Kidney epithelial cell (primary cell): ENCODE measurements at regions not wholly inside any gene's neighbourhood (a gene's known extent, or its start where the extent isn't known, plus 50 kb on each side); places are given as distances from the start of the nearest gene placed in this dataset.

Experiments used
- DNase-seq: peaks from one replicate; pipeline ENCODE4 v3.0.0-alpha.2; 2010; ENCODE audit warnings: low read depth
- H3K27me3 ChIP-seq: 2 replicates; pipeline ENCODE4 v1.6.0; 2011; ENCODE audit warnings: low read length; ENCODE audit not compliant: control insufficient read depth, insufficient read depth
- H3K36me3 ChIP-seq: 2 replicates; pipeline ENCODE4 v1.5.1; 2011; ENCODE audit warnings: low read length; ENCODE audit not compliant: control insufficient read depth, insufficient read depth
- H3K4me3 ChIP-seq: 2 replicates; pipeline ENCODE4 v1.5.1; 2011; ENCODE audit warnings: low read depth, mild to moderate bottlenecking, control low read depth, low read length
- CTCF ChIP-seq: IDR thresholded peaks from 2 replicates; pipeline ENCODE4 v1.5.1; 2011; ENCODE audit warnings: mild to moderate bottlenecking, moderate library complexity, low read length, control low read depth, inconsistent platforms; ENCODE audit not compliant: insufficient read depth, poor library complexity, severe bottlenecking

DNA sequence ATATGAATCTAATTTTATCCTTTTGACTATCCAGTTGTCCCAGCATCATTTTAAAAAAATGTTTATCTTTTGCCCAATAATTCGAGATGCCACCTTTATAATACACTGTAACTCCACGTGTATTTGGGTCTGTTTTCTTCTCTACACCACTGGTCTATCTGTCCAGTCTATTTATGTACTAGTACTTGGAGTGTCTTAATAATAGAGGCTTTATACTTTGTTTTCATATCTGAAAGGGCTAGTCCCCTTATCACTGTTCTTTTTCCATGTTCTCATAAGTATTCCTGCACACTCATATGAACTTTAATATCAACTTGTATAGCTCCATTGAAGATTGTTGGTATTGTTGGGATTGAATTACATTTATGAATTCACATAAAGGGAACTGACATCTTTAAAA, 101.1 kb upstream of the RMP24 start:
- no peak for TF ChIP-seq CTCF
- Histone ChIP-seq H3K36me3 (no peaks in the 10 kb centered on the region), H3K27me3 (no peaks in the 10 kb centered on the region), H3K4me3 (no peak overlapping the region)
- DNase-seq = no peak

DNA sequence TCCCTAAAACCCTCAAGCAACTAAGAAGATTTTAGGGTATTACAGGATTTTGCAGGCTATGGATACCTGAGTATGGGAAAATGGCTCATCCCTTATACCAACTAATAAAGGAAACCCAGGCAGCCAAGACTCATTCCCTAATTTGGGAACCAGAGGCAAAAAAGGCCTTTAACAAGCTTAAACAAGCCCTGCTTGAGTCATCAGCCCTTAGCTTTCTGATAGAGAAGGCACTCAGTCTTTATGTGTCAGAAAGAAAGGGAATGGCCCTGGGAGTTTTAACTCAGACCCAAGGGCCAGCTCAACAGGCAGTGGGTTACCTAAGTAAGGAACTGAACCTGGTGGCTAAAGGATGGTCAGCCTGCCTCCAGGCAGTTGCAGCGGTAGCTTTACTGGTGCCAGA, 96.9 kb upstream of the RMP24 start:
- no peak for TF ChIP-seq CTCF
- Histone ChIP-seq H3K27me3 (no peaks in the 10 kb centered on the region), H3K4me3 (no peak overlapping the region), H3K36me3 (no peaks in the 10 kb centered on the region)
- no peak for DNase-seq

GRCh38 chr18:35876243-35876642, 96.2 kb upstream of the RMP24 start:
- no peak for DNase-seq
- H3K27me3 ChIP-seq = no peaks in the 10 kb centered on the region
- no peak for TF ChIP-seq CTCF

DNA sequence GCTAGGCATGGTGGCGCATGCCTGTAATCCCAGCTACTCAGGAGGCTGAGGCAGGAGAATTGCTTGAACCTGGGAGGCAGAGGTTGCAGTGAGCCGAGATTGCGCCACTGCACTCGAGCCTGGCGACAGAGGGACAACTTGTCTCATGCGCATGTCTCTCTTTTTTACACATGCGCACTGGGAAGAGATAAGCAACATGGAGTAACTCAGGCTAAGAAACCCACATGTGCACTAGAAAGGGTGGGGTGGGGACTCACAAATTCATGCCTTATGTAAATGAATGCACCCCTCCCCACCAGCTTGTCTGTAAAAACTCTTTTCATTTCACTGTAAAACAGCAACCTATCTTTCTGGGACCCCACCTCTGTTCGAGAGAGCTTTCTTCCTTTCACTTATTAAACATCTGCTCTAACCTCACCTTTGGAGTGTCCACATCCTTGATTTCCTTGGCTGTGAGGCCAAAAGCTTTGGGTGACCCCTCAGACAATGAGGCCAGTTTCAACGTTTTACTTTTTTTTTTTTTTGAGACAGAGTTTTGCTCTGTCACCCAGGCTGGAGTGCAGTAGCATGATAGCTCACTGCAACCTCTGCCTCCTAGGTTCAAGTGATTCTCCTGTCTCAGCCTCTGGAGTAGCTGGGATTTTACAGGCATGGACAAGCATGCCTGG, 91.6 kb upstream of the RMP24 start:
- Histone ChIP-seq H3K27me3 (no peaks in the 10 kb centered on the region), H3K4me3 (no peak overlapping the region), H3K36me3 (no peaks in the 10 kb centered on the region)
- no peak for TF ChIP-seq CTCF
- no peak for DNase-seq

More at GRCh38 chr18:35876243-35876642, 96.2 kb upstream of the RMP24 start:
- H3K4me3 ChIP-seq = no peak overlapping the region
- H3K36me3 ChIP-seq = no peaks in the 10 kb centered on the region

GRCh38 chr18:35888329-35888728, 84.2 kb upstream of the RMP24 start:
- TF ChIP-seq CTCF = no peak
- H3K36me3 ChIP-seq = no peaks in the 10 kb centered on the region
- peaks cover 11% of the 10 kb centered on the region for H3K27me3 ChIP-seq
- H3K4me3 ChIP-seq = no peak overlapping the region
- no peak for DNase-seq

DNA sequence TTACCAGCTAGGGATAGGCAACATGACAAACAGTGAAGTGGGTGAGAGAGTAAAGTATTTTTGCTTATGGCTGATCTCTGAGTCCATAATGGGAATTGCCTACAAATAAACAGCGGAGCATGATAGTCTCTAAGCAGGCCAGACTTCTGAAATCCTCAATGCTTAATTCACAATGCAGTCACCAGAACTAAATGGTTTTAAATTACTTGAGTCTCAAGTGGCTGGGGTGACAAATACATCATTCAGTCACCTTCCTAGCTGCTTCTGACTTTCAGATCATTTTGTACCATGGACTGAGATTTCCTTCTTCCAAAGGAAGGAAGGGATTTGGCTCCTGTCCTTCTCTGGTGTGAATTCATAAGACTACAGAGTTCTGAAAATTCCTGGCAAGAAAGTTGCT, 82.8 kb upstream of the RMP24 start:
- no peak for DNase-seq
- peaks cover 11% of the 10 kb centered on the region for H3K27me3 ChIP-seq
- H3K36me3 ChIP-seq = no peaks in the 10 kb centered on the region
- no peak for TF ChIP-seq CTCF
- no peak overlapping the region for H3K4me3 ChIP-seq
